Common myeloid progenitor, CD34-positive (primary cell): ENCODE measurements at regions not wholly inside any gene's neighbourhood (a gene's known extent, or its start where the extent isn't known, plus 50 kb on each side); places are given as distances from the start of the nearest gene placed in this dataset.

Experiments
- CTCF ChIA-PET: fragments of 350-600 bp; sonication (Branson Sonifier 250); formaldehyde crosslinking; loops from one replicate; lab custom pipeline; 2021; ENCODE audit warnings: antibody characterized with exemption; lab: Charles Lee
- POLR2A ChIA-PET: fragments of 350-600 bp; sonication (Branson Sonifier 250); formaldehyde crosslinking; loops from one replicate; lab custom pipeline; 2021; ENCODE audit warnings: antibody characterized with exemption; lab: Charles Lee
- DNase-seq, 3 donors: peaks; one replicate each; pipeline versions ENCODE4 v3.0.0 to v3.0.0-alpha.2; 2013
- H3K27ac ChIP-seq, 2 experiments: 1 replicate in 1 of 2; 2 replicates in 1 of 2; pipeline ENCODE4 v1.7.0; 2013; ENCODE audit warnings: inconsistent platforms in 2 of 2, low read length in 2 of 2, mild to moderate bottlenecking in 2 of 2, low read depth in 1 of 2, moderate library complexity in 1 of 2; ENCODE audit not compliant: severe bottlenecking in 2 of 2, insufficient read depth in 1 of 2, poor library complexity in 1 of 2
- H3K27me3 ChIP-seq, 5 experiments: replicated peaks in 2 of 5; 1 replicate in 3 of 5; 2 replicates in 2 of 5; pipeline versions ENCODE4 v1.6.1 to v1.7.0; 2013; ENCODE audit warnings: low read length in 4 of 5, mild to moderate bottlenecking in 2 of 5, moderate library complexity in 2 of 5, inconsistent platforms in 1 of 5; ENCODE audit not compliant: insufficient read depth in 5 of 5, control insufficient read depth in 4 of 5
- H3K36me3 ChIP-seq, 4 experiments: 1 replicate in 2 of 4; 2 replicates in 2 of 4; pipeline versions ENCODE4 v1.6.1 to v1.7.0; 2013; ENCODE audit warnings: low read length in 3 of 4, control low read depth in 1 of 4, mild to moderate bottlenecking in 1 of 4; ENCODE audit not compliant: control insufficient read depth in 4 of 4, insufficient read depth in 4 of 4
- H3K4me1 ChIP-seq, 4 experiments: 1 replicate in 3 of 4; 2 replicates in 1 of 4; pipeline versions ENCODE4 v1.6.1 to v1.7.1; 2013; ENCODE audit warnings: low read length in 3 of 4, mild to moderate bottlenecking in 3 of 4, control low read depth in 1 of 4, inconsistent platforms in 1 of 4, moderate library complexity in 1 of 4; ENCODE audit not compliant: control insufficient read depth in 4 of 4, insufficient read depth in 4 of 4; ENCODE audit errors: control extremely low read depth in 1 of 4
- H3K4me3 ChIP-seq, 7 experiments: 1 replicate in 4 of 7; 2 replicates in 3 of 7; pipeline versions ENCODE4 v1.5.1 to v1.7.0; 2013; ENCODE audit warnings: mild to moderate bottlenecking in 7 of 7, low read length in 6 of 7, moderate library complexity in 6 of 7, inconsistent platforms in 2 of 7, low read depth in 2 of 7, control low read depth in 1 of 7; ENCODE audit not compliant: insufficient read depth in 4 of 7, control insufficient read depth in 1 of 7; ENCODE audit errors: extremely low read depth in 1 of 7
- H3K9me3 ChIP-seq, 5 experiments: 1 replicate in 4 of 5; 2 replicates in 1 of 5; pipeline versions ENCODE4 v1.6.1 to v1.7.1; 2013; ENCODE audit warnings: low read length in 4 of 5, mild to moderate bottlenecking in 2 of 5, inconsistent platforms in 1 of 5, low read depth in 1 of 5, moderate library complexity in 1 of 5; ENCODE audit not compliant: control insufficient read depth in 4 of 5, insufficient read depth in 2 of 5; ENCODE audit errors: control extremely low read depth in 1 of 5
- WGBS: methylation state at CpG from one replicate; pipeline ENCODE4 v1.1.5; 2013; ENCODE audit not compliant: insufficient coverage; 5-methylcytosine and 5-hydroxymethylcytosine counted together

DNA sequence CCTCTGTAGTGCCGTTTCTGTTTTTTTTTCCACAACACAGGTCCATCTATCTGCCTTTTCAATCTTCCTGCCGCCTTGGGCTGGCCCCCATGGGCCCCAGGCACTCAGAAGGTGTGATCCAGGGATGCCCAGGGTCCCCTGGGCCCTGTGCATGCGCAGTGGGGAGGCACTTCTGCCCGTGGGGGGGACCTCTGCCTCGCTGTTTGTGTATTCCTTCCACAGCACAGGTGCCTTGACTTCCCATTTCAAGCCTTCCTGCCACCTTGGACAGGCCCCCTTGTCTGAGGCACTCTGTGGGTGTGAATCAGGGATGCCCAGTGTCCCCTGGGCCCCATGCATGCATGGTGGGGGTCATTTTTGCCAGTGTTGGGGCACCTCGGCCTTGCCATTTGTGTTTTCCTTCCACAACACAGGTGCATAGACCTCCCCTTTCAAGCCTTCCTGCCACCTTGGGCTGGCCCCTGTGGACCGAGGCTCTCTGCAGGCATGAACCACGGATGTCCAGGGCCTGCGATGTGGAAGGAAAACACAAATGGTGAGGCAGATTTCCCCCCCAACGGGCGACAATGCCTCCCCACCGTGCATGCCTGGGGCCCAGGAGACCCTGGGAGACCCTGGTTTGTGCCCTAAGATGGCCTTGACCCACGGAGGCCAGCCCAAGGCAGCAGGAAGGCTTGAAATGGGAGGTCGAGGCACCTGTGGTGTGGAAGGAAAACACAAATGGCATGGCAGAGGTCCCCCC, 366.5 kb downstream of the ALG10 start:
- ChIA-PET POLR2A (no interaction called here), CTCF (no interaction called here)
- Histone ChIP-seq H3K27ac (no peak overlapping the region), H3K36me3 (no peaks in the 10 kb centered on the region), H3K4me3 (no peak overlapping the region), H3K4me1 (no peaks in the 10 kb centered on the region), H3K27me3 (no peaks in the 10 kb centered on the region), H3K9me3 (peaks cover 0 to 83% (median 76%) of the 10 kb centered on the region in 5 experiments)
- DNase-seq = no peak
- WGBS = 72% methylated on average over 14 of the region's 14 CpGs

DNA sequence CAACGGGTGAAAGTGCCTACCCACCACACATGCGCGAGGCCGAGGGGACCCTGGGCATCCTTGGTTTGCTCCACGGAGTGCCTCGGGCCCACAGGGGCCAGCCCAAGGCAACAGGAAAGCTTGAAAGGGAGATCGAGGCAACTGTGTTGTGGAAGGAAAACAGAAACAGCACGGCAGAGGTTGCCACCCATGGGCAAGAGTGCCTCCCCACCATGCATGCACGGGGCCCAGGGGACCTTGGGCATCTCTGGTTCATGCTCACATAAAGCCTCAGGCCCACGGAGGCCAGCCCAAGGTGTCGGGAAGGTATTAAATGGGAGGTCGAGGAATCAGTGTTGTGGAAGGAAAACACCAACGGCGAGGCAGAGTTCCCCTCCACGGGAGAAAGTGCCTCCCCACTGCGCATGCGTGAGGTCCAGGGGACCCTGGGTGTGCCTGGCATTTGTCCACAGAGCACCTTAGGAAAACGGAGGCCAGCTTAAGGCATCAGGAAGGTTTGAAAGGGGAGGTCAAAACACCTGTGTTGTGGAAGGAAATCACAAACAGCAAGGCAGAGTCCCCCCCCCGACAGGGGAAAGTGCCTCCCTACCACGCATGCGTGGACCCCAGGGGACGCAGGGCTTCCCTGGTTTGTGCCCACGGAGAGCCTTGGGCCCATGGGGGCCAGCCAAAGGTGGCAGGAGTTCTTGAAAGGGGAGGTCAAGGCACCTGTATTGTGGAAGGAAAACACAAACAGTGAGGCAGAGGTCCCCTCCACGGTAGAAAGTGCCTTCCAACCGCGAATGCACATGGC, 367.3 kb downstream of the ALG10 start:
- Histone ChIP-seq H3K9me3 (peaks cover 0 to 82% (median 74%) of the 10 kb centered on the region in 5 experiments), H3K27me3 (no peaks in the 10 kb centered on the region), H3K4me3 (no peak overlapping the region), H3K36me3 (no peaks in the 10 kb centered on the region), H3K27ac (no peak overlapping the region), H3K4me1 (no peaks in the 10 kb centered on the region)
- CTCF ChIA-PET = no interaction called here
- 64% methylated on average over 19 of the region's 26 CpGs for WGBS
- POLR2A ChIA-PET = no interaction called here
- DNase-seq = no peak

DNA sequence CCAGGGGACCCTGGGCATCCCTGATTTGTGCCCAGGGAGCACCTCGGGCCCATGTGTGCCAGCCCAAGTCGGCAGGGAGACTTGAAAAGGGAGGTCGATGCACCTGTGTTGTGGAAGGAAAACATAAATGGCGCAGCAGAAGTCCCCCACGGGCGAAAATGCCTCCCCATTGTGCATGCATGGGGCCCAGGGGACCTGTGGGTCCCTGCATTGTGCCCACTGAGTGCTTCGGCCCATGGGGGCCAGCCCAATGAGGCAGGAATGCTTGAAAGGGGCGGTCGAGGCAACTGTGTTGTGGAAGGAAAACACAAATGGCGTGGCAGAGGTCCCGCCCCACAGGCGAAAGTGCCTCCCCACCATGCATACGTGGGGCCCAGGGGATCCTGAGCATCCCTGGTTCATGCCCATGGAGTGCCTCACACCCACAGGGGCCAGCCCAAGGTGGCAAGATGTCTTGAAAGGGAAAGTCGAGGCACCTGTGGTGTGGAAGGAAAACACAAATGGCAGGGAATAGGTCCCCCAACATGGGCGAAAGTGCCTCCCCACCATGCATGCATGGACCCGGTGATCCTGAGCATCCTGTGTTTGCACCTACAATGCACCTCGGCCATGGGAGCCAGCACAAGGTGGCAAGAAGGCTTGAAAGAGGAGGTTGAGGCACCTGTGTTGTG, 368.0 kb downstream of the ALG10 start:
- Histone ChIP-seq H3K4me1 (no peaks in the 10 kb centered on the region), H3K4me3 (no peak overlapping the region), H3K27me3 (no peaks in the 10 kb centered on the region), H3K27ac (no peak overlapping the region), H3K36me3 (no peaks in the 10 kb centered on the region), H3K9me3 (peaks cover 0 to 82% (median 74%) of the 10 kb centered on the region in 5 experiments)
- DNase-seq = no peak
- POLR2A ChIA-PET = no interaction called here
- 79% methylated on average over 17 of the region's 17 CpGs for whole genome bisulfite sequencing
- CTCF ChIA-PET = no interaction called here

DNA sequence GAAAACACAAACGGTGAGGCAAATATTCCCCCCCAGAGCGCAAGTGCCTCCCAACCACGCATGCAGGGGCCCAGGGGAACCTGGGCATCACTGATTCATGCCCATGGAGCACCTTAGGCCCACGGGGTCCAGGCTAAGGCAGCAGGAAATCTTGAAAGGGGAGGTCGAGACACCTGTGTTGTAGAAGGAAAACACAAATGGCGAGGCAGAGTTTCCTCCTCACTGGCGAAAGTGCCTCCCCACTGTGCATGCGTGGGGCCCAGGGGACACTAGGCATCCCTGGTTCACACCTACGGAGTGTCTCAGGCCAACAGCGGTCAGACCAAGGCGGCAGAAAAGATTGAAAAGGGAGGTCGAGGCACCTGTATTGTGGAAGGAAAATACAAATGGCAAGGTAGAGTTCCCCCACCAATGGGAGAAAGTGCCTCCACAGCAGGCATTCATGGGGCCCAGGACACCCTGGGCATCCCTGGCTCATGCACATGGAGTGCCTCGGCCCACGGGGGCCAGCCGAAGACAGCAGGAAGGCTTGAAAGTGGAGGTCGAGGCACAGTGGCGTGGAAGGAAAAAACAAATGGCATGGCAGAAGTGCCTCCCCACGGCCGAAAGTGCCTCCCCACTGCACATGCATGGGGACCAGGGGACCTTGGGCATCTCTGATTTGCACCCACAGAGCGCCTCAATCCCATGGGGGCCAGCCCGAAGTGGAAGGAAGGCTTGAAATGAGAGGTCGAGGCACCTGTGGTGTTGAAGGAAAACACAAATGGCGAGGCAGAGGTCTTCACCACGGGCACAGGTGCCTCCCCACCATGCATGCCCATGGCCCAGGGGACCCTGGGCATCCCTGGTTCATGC, 368.8 kb downstream of the ALG10 start:
- no peak for DNase-seq
- POLR2A ChIA-PET = no interaction called here

DNA sequence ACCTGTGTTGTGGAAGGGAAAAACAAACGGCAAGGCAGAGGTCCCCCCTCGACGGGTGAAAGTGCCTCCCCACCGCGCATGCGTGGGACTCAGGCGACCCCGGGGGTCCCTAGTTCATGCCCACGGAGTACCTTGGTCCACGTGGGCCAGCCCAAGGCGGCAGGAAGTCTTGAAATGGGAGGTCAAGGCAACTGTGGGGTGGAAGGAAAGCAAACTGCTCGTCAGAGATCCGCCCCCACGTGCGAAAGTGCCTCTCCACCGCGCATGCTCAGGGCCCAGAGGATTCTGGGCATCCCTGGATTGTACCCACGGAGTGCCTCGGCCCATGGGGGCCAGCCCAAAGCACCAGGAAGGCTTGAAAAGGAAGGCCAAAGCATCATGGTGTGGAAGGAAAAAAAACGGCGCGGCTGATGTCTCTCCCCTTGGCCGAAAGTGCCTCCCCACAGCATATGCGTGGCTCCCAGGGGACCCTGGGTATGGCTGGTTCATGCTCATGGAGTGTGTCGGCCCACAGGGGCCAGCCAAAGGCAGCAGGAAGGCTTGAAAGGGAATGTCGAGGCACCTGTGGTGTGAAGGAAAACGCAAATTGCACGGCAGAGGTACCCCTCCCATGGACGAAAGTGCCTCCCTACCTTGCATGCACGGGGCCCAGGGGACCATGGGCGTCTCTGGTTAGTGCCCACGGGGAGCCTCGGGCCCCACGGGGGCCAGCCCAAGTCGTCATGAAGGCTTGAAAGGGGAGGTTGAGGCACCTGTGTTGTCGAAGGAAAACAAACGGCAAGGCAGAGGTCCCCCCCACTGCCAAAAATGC, 369.7 kb downstream of the ALG10 start:
- peaks cover 0 to 85% (median 74%) of the 10 kb centered on the region in 5 experiments for H3K9me3 ChIP-seq
- no peaks in the 10 kb centered on the region for H3K4me1 ChIP-seq
- 69% methylated on average over 34 of the region's 37 CpGs for WGBS
- no peaks in the 10 kb centered on the region for H3K36me3 ChIP-seq
- no peak overlapping the region for H3K27ac ChIP-seq
- ChIA-PET POLR2A (no interaction called here), CTCF (no interaction called here)
- no peak for DNase-seq
- no peak overlapping the region for H3K4me3 ChIP-seq
- H3K27me3 ChIP-seq = no peaks in the 10 kb centered on the region

More for the DNA sequence above, 368.8 kb downstream of the ALG10 start:
- CTCF ChIA-PET = no interaction called here
- Histone ChIP-seq H3K4me3 (no peak overlapping the region), H3K9me3 (peaks cover 0 to 84% (median 72%) of the 10 kb centered on the region in 5 experiments), H3K27me3 (no peaks in the 10 kb centered on the region), H3K36me3 (no peaks in the 10 kb centered on the region), H3K4me1 (no peaks in the 10 kb centered on the region), H3K27ac (no peak overlapping the region)
- 80% methylated on average over 23 of the region's 24 CpGs for WGBS

DNA sequence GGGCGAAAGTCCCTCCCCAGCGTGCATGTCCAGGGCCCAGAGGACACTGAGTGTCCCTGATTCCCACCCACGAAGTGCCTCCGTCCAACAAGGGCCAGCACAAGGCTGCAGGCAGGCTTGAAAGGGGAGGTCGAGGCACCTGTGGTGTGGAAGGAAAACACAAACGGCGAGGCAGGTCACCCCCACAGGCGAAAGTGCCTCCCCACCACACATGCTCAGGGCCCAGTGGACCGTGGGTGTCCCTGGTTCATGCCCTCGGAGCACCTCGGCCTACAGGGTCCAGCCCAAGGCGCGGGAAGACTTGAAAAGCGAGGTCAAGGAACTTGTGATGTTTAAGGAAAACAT, 370.4 kb downstream of the ALG10 start:
- Histone ChIP-seq H3K4me3 (no peak overlapping the region), H3K27me3 (no peaks in the 10 kb centered on the region), H3K9me3 (peaks cover 0 to 85% (median 73%) of the 10 kb centered on the region in 5 experiments), H3K36me3 (no peaks in the 10 kb centered on the region), H3K27ac (no peak overlapping the region), H3K4me1 (no peaks in the 10 kb centered on the region)
- CTCF ChIA-PET = no interaction called here
- WGBS = 69% methylated on average over 11 of the region's 14 CpGs
- no peak for DNase-seq
- POLR2A ChIA-PET = no interaction called here
